ENCODE measurements at regions not wholly inside any gene's neighbourhood (a gene's known extent, or its start where the extent isn't known, plus 50 kb on each side); places are given as distances from the start of the nearest gene placed in this dataset.
"Not testable (repeated sequence)": the region's sequence is repeated elsewhere in the genome, so short reads cannot be mapped to it uniquely, and the experiment has no call there.

GRCh38 chr2:2456721-2457120, 125.6 kb upstream of the MYT1L start:
- Mint-ChIP-seq H3K4me1 (no peaks in the 10 kb centered on the region), H3K9me3 (no peaks in the 10 kb centered on the region), H3K27me3 (no peaks in the 10 kb centered on the region), H3K4me3 (no peak overlapping the region), H3K27ac (no peak overlapping the region), H3K36me3 (no peaks in the 10 kb centered on the region)
- DNase-seq (ENCODE audit: low spot score in 2 of 2) (no peak), ATAC-seq (ENCODE audit: low read depth) (no peak)

GRCh38 chr2:2455151-2455550, 124.1 kb upstream of the MYT1L start:
- Mint-ChIP-seq H3K4me1 (no peaks in the 10 kb centered on the region), H3K36me3 (no peaks in the 10 kb centered on the region), H3K27ac (no peak overlapping the region), H3K9me3 (peaks cover 3% of the 10 kb centered on the region), H3K4me3 (no peak overlapping the region), H3K27me3 (peaks cover 1% of the 10 kb centered on the region)
- no peak for DNase-seq (ENCODE audit: low spot score in 2 of 2)
- ATAC-seq (ENCODE audit: low read depth): no peak

GRCh38 chr2:2452961-2453360, 121.9 kb upstream of the MYT1L start:
- ATAC-seq (ENCODE audit: low read depth) (no peak), DNase-seq (ENCODE audit: low spot score in 2 of 2) (no peak)
- peaks cover 1% of the 10 kb centered on the region for H3K27me3 Mint-ChIP-seq
- H3K4me1 Mint-ChIP-seq: no peaks in the 10 kb centered on the region
- no peak overlapping the region for H3K27ac Mint-ChIP-seq
- peaks cover 8% of the 10 kb centered on the region for H3K9me3 Mint-ChIP-seq
- no peaks in the 10 kb centered on the region for H3K36me3 Mint-ChIP-seq
- no peak overlapping the region for H3K4me3 Mint-ChIP-seq

- H3K36me3 Mint-ChIP-seq; H3K27ac Mint-ChIP-seq; H3K4me3 Mint-ChIP-seq; ATAC-seq (ENCODE audit: low read depth); H3K4me1 Mint-ChIP-seq; H3K9me3 Mint-ChIP-seq; DNase-seq (ENCODE audit: low spot score in 2 of 2); H3K27me3 Mint-ChIP-seq: not testable (repeated sequence)
Observed at GRCh38 chr2:2451275-2451674, 120.2 kb upstream of the MYT1L start.

GRCh38 chr2:2448178-2448577, 117.1 kb upstream of the MYT1L start:
- H3K4me1 Mint-ChIP-seq: no peaks in the 10 kb centered on the region
- peaks cover 1% of the 10 kb centered on the region for H3K27me3 Mint-ChIP-seq
- no peak overlapping the region for H3K4me3 Mint-ChIP-seq
- ATAC-seq (ENCODE audit: low read depth) (no peak), DNase-seq (ENCODE audit: low spot score in 2 of 2) (no peak)
- no peaks in the 10 kb centered on the region for H3K36me3 Mint-ChIP-seq
- H3K9me3 Mint-ChIP-seq: peaks cover 9% of the 10 kb centered on the region
- no peak overlapping the region for H3K27ac Mint-ChIP-seq

- peaks cover 2% of the 10 kb centered on the region for H3K9me3 Mint-ChIP-seq
- no peaks in the 10 kb centered on the region for H3K4me1 Mint-ChIP-seq
- H3K36me3 Mint-ChIP-seq: no peaks in the 10 kb centered on the region
- DNase-seq (ENCODE audit: low spot score in 2 of 2) (no peak), ATAC-seq (ENCODE audit: low read depth) (no peak)
- no peaks in the 10 kb centered on the region for H3K27me3 Mint-ChIP-seq
- H3K27ac Mint-ChIP-seq: no peak overlapping the region
- no peak overlapping the region for H3K4me3 Mint-ChIP-seq
Observed at GRCh38 chr2:2422621-2423020, 91.5 kb upstream of the MYT1L start.

GRCh38 chr2:2413525-2413924, 82.5 kb upstream of the MYT1L start:
- no peaks in the 10 kb centered on the region for H3K36me3 Mint-ChIP-seq
- no peak overlapping the region for H3K27ac Mint-ChIP-seq
- no peaks in the 10 kb centered on the region for H3K27me3 Mint-ChIP-seq
- no peaks in the 10 kb centered on the region for H3K4me1 Mint-ChIP-seq
- no peak overlapping the region for H3K4me3 Mint-ChIP-seq
- ATAC-seq (ENCODE audit: low read depth) (no peak), DNase-seq (ENCODE audit: low spot score in 2 of 2) (no peak)
- H3K9me3 Mint-ChIP-seq: peaks cover 5% of the 10 kb centered on the region

- Mint-ChIP-seq H3K27me3 (no peaks in the 10 kb centered on the region), H3K27ac (no peak overlapping the region), H3K4me1 (no peaks in the 10 kb centered on the region), H3K36me3 (no peaks in the 10 kb centered on the region), H3K9me3 (peaks cover 5% of the 10 kb centered on the region), H3K4me3 (no peak overlapping the region)
- no peak for DNase-seq (ENCODE audit: low spot score in 2 of 2)
- ATAC-seq (ENCODE audit: low read depth): no peak
Observed at GRCh38 chr2:2410987-2411386, 79.9 kb upstream of the MYT1L start.

- DNase-seq (ENCODE audit: low spot score in 2 of 2) (no peak), ATAC-seq (ENCODE audit: low read depth) (no peak)
- H3K27me3 Mint-ChIP-seq: no peaks in the 10 kb centered on the region
Observed at GRCh38 chr2:2409481-2409880, 78.4 kb upstream of the MYT1L start.

GRCh38 chr2:2405780-2406179, 74.7 kb upstream of the MYT1L start:
- no peak for ATAC-seq (ENCODE audit: low read depth)
- H3K4me1 Mint-ChIP-seq: no peaks in the 10 kb centered on the region
- H3K9me3 Mint-ChIP-seq: peaks cover 15% of the 10 kb centered on the region
- H3K4me3 Mint-ChIP-seq: no peak overlapping the region
- H3K27ac Mint-ChIP-seq: no peak overlapping the region
- peaks cover 2% of the 10 kb centered on the region for H3K27me3 Mint-ChIP-seq
- DNase-seq (ENCODE audit: low spot score in 2 of 2): no peak
- no peaks in the 10 kb centered on the region for H3K36me3 Mint-ChIP-seq

More at GRCh38 chr2:2409481-2409880, 78.4 kb upstream of the MYT1L start:
- Mint-ChIP-seq H3K4me3 (no peak overlapping the region), H3K9me3 (peaks cover 11% of the 10 kb centered on the region), H3K36me3 (no peaks in the 10 kb centered on the region), H3K27ac (no peak overlapping the region), H3K4me1 (no peaks in the 10 kb centered on the region)

- no peaks in the 10 kb centered on the region for H3K36me3 Mint-ChIP-seq
- peaks cover 14% of the 10 kb centered on the region for H3K9me3 Mint-ChIP-seq
- no peak overlapping the region for H3K27ac Mint-ChIP-seq
- ATAC-seq (ENCODE audit: low read depth): no peak
- peaks cover 2% of the 10 kb centered on the region for H3K27me3 Mint-ChIP-seq
- H3K4me1 Mint-ChIP-seq: no peaks in the 10 kb centered on the region
- H3K4me3 Mint-ChIP-seq: no peak overlapping the region
- DNase-seq (ENCODE audit: low spot score in 2 of 2): no peak
Observed at GRCh38 chr2:2400286-2401038, 69.4 kb upstream of the MYT1L start.

- Mint-ChIP-seq H3K36me3 (no peaks in the 10 kb centered on the region), H3K27ac (no peak overlapping the region), H3K9me3 (peaks cover 9% of the 10 kb centered on the region), H3K4me3 (no peak overlapping the region), H3K4me1 (no peaks in the 10 kb centered on the region), H3K27me3 (peaks cover 2% of the 10 kb centered on the region)
- DNase-seq (ENCODE audit: low spot score in 2 of 2) (no peak), ATAC-seq (ENCODE audit: low read depth) (no peak)
Observed at GRCh38 chr2:2399396-2399795, 68.3 kb upstream of the MYT1L start.

GRCh38 chr2:2392332-2392731, 61.3 kb upstream of the MYT1L start:
- DNase-seq (ENCODE audit: low spot score in 2 of 2) (no peak), ATAC-seq (ENCODE audit: low read depth) (no peak)
- Mint-ChIP-seq H3K27ac (no peak overlapping the region), H3K36me3 (no peaks in the 10 kb centered on the region), H3K9me3 (peaks cover 15% of the 10 kb centered on the region), H3K4me1 (no peaks in the 10 kb centered on the region), H3K27me3 (no peaks in the 10 kb centered on the region), H3K4me3 (no peak overlapping the region)

- Mint-ChIP-seq H3K4me1 (no peaks in the 10 kb centered on the region), H3K4me3 (no peak overlapping the region), H3K9me3 (peaks cover 16% of the 10 kb centered on the region), H3K27me3 (no peaks in the 10 kb centered on the region), H3K36me3 (no peaks in the 10 kb centered on the region), H3K27ac (no peak overlapping the region)
- no peak for DNase-seq (ENCODE audit: low spot score in 2 of 2)
- ATAC-seq (ENCODE audit: low read depth): no peak
Observed at GRCh38 chr2:2389215-2389614, 58.1 kb upstream of the MYT1L start.
